EH (cell line): ENCODE measurements at regions not wholly inside any gene's neighbourhood (a gene's known extent, or its start where the extent isn't known, plus 50 kb on each side); places are given as distances from the start of the nearest gene placed in this dataset.

ENCODE experiments used
- DNase-seq: peaks from one replicate; pipeline ENCODE4 v3.0.0-alpha.2; 2015; ENCODE audit warnings: low read depth

DNA sequence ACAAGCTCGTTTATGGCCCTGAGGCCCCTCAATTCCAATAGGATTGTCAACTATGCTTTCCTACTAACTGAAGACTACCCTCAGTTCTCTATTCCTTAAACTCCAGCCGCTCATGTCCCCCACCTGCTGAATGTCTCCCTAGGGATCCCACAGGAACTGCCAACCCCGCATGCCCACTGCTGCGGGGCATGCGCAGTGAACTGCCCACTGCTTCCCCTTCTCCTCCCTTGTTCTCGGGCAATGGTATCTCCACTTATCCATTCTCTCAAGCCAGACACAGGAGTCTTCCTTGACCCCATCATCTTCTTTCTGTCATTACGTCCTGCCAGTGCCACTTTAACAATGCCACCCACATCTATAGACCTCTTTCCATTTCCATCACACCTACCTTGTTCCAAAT lies 90.0 kb downstream of the FGF18 start:
- DNase-seq: no peak

DNA sequence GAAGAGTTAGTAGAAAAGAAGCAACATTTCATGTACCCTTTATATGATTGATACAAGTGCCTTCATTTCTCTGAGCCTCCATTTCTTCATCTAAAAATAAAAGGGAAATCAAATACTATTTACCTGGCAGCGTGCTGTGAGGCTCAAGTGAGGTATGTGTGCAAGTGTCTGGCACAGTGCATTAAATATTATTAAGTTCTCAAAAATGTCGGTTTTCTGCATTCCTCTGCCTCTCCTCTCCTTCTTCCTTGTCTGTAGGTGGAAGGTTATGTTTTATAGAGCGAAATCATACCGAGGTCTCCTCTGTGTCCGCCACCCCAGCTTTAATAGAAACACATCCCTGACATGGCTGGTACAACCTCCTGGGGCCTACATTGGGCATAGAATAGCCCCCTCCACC lies 93.0 kb downstream of the FGF18 start:
- no peak for DNase-seq

DNA sequence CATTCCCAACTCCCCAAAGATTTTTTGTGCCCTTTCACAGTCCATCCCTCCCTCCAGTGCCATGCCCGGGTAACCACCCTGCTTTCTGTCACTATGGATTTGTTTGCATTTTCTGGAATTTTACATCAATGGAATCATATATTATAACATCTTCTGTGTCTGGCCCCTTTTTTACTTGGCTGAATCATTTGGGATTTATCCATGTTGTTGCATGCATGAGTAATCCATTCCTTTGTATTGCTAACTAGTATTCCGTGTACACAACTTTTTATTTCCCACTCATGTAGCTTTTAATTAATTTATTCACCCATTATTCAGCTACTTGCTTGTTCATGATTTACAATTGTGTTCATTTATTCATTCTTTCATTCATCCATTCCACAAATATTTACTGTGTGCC lies 94.1 kb downstream of the FGF18 start:
- no peak for DNase-seq

DNA sequence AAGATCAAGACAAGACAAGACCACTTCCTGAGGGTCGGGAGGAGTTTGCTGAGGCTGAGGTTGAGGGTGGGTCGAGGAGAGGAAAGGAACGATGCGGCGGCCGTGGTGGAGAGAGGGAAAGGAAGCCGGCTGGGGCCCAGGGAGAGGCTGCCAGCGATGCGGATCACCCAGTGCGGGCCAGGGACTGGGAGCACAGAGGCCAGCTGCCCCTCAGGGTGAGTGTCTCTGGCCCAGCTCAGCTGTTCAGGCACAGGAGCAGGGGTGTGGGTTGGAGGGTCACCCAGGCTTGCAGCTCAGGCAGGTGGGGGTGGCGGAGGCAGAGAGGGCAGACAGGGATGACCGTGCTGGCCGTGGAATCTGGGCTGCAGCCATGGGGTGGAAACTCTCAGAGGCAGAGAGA lies 99.5 kb downstream of the FGF18 start:
- DNase-seq: no peak

DNA sequence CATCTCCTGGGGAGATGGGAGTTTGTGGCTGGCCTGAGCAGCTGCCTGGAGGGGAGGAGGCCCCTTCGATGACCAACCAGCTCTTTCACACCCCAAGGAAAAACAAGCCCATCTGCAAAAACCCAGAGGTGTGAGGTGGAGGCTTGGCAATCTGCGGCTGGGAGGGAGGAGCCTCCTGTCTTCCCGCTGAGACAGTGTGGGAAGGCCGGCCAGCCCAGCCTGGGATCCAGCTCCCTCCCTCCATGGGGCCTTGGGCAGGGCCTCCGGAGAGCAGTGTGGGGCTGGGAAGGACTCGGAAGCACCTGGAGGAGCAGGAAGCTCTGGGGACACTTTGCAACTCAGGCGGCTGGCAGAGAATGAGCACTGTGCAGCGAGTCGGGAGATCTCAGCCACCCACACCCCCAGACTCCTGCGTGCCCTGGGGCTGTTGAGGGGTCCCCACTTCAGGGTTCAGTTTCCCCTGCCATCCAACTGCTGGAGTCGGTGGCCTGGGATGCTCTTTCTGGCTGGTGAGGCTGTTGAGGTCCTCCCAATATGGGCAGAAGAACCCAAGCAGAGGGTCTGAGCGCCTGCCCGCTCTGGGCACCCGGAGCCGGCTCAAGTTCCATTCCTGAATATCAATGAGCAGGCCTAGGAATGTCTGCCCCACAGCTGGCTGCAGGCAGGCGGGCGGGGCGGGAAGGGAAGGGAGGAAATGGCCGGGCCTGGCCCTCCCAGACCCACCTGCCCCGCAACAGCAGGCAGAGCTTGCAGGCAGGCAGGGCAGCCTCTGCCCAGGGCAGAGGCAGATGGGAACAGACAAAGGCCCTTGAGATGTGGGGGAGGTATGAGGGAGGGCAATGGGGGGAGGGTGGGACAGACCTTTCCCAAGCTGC lies 101.1 kb downstream of the FGF18 start:
- peak; percentile 67 for DNase-seq

DNA sequence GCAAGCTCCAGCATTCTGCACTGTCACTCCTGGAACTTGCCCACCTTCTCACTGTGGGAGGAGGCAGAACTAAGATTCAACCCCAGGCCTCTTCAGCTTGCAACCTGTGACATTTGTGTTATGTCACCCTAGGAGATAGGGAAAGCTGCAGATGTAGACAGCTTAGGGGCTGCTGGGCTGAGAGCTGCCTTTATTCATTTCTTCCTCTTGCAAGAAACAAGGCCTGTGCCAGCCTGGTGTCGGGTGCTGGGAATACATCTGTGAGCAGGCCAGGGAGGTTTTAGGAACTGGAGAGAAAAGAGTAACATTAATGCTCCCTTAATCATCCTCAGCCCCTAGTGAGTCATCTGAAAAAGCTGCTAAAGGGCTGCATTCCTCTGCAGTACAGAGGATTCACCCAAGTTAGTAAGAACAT lies 101.8 kb downstream of the FGF18 start:
- DNase-seq: peak; percentile 96

DNA sequence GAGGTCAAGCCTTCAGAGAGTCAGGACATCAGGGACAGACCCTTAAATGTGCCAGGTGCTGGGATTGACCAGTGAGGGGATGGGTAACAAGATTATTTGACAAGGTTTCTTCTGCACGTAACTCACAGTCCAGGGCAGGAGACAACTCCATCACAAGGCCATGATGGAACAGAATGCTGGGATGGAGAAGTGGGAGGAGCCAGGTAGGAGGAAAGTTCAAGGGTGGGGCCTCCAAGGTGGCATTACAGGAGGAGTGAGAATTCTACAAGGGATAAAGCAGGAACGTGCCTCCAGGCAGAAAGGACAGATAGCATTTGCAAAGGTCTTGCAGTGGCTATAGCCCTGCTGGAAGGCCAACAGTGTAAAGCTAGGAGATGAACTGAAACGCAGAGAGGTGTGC lies 102.2 kb downstream of the FGF18 start:
- no peak for DNase-seq

DNA sequence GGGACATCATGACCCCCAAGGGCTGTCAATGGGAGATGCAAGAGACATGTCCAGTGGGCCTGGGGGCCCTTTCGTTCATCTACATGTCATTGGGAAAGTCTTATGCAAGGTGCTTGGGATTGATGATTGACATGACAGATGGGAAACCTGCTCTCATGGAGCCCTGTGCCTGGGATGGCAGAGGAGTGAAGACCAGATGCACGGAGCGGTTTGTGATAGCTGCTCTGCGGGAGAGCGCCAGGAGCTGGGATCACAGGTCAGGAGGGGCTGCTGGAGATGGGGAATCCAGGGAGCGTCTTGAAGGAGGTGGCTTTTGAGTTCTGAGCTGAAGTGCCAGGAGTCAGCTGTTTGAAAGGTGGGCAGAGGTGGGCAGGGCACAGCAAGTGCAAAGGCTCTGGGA lies 104.3 kb downstream of the FGF18 start:
- no peak for DNase-seq

DNA sequence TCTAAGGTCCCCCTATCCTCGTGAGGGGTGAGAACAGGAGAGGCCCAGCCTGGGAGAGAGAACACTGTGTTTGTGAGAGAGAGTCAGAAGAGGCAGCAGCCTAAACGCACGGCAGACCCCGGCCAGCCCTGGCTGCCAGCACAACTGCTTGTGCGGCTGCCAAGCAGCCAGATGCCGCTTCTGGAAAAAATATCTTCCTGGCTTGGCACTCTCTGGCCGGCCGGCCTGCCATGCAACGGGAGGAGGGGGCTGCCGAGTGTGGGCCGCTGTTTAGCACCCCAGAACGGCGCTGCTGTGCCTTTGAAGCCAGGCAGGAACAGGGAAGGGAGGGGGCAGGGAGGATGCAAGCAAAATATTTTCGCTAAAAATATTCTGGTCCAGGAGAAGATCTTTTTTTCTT lies 105.0 kb downstream of the FGF18 start:
- no peak for DNase-seq

DNA sequence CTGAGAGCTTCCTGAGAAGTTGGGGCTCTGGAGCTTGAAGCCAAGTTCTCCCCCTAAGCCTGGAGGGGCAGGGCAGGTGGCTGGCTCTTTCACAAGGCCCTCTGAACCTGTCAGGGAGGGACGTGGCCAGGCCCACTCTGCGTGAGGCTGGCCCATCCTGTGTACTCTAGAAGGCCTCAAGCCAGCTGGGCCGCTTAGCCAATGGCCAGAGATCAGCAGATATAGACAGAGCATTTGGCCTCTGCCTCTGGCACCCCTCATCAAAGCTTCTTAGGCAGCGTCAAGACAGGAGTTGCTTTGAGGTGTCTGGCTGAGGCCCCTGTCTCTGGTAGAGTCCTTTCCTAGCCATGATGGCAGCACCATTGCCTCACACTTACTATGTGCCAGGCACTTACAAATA lies 105.6 kb downstream of the FGF18 start:
- DNase-seq: no peak

DNA sequence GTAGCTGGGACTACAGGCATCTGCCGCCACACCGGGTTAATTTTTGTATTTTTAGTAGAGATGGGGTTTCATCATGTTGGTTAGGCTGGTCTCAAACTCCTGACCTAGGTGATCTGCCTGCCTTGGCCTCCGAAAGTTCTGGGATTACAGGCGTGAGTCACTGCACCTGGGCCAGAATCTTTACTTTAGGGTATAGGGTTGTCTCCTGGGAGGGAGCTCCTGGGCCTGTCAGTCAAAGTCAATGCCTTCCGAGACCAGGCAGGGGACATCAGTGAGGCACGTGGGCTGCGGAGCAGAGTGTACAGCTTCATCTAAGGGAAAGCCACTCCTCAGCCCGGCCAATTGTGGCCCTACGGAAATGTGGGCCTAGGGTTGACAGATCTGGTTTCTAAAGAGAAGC lies 108.6 kb downstream of the FGF18 start:
- no peak for DNase-seq

DNA sequence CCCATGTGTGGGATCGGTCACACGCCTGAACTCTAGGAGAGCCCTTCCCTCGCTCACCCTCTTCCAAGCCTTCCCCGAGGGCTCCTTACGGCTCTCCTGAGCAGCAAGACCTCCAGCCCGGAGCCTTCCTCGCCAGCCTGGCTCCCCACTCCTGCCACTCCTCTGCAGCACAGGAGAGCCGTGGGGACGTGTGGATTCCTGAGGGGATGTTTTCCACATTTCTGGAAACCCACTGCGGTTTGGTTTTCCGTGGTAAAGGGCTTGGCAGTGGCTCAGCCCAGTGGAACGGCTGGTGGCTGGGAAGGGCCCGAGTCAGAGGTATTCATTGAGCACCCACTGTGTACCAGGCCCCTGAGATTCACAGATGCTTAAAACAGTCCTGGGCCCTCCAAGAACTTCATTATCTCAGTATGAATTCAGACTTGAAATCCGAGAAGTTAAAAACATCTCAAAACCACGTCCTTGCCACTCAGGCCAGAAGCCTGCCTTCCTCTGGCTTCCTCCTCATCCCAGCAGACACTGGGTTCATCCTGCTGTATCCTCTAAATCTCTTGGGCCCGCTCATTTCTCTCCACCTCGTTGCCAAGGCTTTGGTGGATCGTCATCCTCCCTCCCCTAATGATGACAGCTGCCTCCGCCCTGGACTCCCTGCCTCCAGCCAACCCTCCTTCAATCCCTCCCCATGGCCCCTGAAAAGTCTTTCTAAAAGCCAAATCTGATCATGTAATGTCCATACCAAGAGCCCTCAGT lies 109.6 kb downstream of the FGF18 start:
- no peak for DNase-seq

DNA sequence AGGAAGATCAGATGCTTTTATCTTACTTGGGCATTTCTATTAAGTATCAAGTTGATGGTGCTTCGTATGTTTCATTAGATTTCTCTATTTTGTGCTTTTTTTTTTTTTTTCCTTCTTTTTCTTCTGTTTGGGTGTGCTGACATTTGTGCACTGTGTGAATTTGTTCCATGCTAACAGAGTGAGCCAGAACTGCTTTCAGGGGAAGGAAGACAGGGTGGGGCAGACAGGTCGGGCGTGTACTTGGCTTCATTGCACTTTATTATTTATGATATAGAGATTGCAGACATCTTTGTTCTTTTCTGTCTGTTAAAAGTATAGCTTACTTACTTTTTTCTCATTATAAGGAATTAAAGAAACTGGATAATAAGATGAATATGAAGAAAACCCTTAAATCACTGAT lies 112.2 kb downstream of the FGF18 start:
- DNase-seq: no peak

DNA sequence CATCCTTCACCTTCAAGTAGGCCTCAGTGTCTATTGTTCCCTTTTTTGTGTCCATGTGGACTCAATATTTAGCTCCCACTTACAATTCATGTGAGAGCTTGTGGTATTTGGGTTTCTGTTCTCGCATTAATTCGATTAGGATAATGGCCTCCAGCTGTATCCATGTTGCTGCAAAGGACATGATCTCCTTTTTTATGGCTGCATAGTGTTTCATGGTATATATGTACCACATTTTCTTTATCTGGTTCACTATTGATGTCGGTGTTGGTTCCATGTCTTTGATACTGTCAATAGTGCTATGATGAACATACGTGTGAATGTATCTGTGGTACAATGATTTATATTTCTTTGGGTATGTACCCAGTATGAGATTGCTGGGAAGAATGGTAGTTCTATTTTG lies 113.7 kb downstream of the FGF18 start:
- no peak for DNase-seq

DNA sequence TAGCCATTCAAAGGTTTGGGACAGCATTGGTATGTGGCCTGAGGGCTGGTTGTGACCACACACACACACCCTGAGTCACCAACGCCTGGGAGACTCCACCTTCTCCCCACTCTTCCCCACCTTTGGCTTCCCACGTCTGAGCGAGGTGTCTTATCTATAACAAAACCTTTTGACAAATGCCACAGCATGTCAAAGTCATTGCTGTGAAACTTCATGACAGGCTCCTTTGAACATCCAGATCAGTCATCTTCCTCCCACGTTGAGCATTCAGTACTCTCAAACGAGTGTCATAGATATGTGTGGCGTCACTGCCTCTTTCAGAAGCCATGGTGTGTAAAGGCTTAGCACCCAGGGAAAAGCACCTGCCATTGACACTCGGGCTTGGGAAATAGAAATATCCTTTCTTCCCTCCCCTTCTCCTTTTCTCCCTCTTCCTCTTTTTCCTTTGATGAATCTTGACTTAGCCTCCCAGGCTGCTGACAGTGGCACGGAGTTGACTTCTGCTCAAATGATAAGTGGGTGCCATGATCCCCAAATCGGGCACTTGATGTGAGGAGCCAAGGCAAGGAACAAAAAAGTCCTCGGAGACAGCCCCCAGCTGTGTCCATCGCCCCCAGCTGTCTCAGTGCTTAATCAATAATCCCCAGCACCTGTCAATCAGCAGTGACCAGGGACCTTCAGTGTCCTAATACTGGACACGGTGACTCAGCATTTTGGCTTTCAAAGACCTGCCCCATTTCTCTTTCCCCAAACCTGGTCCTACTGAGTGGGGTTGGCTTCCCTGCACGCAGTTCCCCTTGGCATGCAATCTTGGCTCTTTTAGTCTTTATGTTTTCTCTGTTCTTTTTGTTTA lies 114.8 kb downstream of the FGF18 start:
- DNase-seq: peak; percentile 13

DNA sequence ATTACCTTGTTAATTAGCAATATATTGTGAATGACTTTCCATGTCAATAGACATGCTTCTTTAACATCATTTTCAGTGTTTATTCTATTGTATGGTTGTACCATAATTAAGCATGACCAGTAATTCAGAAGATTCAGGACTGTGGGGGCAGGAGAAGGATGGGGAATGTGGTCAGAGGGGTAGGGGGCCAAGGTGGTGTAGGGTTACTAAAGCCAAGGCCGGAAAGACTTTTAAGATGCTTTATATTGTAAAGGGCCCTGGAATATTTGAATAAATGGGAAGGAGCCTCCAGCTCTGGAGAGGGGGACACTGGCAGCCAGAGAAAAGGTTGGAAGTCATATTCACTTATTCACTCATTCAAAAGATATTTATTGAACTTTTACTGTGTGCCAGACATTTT lies 115.7 kb downstream of the FGF18 start:
- DNase-seq: no peak

DNA sequence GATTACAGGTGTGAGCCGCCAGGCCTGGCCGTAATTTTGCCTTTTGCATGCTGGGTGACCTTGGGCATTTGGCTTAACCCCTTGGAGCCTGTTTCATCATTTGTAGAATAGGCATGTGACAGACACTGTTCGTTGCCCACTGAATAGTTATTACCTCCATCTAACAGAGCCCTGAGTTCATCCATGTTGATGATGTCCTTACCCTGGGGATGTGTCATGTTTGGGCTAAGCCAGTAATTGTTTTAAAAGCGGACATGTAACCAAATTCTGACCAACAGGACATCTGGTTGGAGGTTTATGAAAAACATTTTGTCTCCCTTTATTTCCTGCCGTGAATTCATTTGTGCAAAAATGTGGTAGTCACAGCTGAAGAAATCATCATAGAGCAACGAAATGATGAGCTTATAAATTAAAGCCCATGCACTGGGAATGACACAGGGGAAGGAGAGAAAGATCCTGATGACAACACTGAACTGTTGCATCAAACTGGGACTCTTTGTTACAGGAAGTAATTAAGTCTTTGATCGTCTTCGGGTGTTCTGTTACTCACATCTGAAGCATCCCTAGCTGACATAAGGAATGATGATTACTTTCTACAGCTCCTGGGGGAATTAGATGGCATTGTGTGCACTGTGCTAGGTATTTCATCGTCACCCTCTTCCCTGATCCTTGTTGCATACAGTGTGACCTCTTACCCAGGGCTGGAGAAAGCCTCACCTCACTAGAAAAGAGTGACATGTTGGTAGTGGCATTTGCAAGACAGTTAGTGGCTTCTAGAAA lies 117.8 kb downstream of the FGF18 start:
- DNase-seq: peak; percentile 60

DNA sequence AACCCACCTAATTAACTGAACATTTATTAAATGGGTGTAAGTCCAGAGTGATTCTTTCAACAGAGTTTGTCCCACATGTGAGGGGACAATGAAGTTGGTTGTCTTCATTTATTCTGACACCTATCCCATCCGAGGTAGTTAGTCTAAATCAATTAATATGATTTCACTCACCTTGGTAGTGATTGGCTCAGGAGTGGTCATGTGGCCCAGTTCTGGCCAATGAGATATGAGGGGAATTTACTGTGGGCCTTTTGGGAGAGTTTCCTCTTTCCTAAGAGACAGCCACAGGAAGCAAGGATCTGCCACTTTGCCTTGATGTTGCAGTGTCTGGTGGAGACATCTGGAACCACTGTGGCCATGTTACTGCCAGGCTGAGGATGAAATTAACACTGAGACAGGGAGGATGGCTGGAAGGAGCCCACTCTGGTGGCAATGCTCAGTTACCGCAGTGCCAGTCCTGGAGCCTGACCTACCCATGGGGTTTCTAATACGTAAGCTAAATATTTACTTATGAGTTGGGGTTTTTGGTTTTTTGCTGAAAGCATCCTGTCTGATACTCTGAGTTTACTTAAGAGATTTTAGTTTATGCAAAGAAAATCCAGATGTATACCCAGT lies 118.6 kb downstream of the FGF18 start:
- no peak for DNase-seq

DNA sequence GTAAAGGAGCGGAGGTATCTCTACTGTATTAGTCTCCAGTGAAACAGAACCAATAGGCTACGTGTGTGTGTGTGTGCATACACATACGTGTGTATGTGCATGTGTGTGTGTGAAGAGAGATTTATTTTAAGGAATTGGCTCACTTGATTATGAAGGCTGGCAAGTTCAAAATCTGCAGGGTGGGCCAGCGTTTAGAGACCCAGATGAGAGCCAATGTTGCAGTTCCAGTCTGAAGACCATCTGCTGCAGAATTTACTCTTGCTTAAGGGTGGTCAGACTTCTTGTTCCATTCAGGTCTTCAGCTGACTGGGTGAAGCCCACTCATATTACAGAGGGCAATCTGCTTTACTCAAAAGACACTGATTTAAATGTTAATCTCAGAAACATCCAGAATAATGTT lies 119.2 kb downstream of the FGF18 start:
- no peak for DNase-seq

DNA sequence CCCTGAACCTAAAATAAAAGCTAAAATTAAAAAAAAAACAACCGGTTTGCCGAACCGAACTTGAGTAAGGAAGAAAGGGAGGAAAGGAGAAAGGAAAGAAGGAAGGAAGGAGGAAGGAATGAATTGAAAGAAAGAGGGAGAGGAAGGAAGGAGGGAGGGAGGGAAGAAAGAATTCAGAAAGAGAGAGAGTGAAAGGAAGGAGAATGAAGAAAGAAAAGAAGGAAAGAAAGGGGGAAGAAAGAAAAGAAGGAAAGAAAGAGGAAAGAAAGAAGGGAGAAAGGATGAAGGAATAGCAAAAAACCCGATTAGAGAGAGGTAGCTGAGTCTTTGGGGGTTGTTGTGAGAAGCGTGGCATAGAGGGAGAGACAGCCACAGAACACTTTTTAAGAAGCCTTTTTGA lies 121.4 kb downstream of the FGF18 start:
- no peak for DNase-seq

DNA sequence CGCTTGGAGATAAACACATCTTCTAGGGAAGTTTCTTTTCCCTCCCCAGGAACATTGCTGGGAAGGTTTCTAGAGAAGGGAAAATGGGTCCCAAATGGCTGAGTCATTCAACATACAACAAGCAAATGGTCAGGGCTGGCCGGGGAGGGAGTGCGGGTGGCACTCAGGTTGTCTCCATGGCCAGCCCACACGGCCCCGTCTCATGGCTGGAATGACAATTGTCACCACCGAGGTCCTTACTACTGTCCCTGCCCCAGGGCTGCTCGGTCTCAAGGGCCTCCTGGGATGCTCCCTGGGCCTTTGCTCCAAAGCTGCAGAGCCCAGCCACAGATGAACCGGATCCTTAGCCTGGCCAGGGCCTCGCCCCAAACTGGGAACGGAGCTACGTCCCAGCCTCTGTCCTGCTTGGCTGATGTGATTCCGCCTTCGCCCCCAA lies 121.9 kb downstream of the FGF18 start:
- no peak for DNase-seq
